ENCODE measurements at regions not wholly inside any gene's neighbourhood (a gene's known extent, or its start where the extent isn't known, plus 50 kb on each side); places are given as distances from the start of the nearest gene placed in this dataset.

GRCh38 chr11:116162886-116163230, 609.9 kb downstream of the BUD13 start:
- peaks cover 0 to 11% (median 6%) of the 10 kb centered on the region in 3 donors for H3K27me3 ChIP-seq (ENCODE audit: insufficient read depth in 3 of 3, low read length in 2 of 3)
- no peaks in the 10 kb centered on the region for H3K4me1 ChIP-seq
- H3K4me3 ChIP-seq = no peak overlapping the region
- ATAC-seq (no peak), DNase-seq (no peak)
- TF ChIP-seq CTCF (IDR thresholded peaks at IDR 0.05) = no peak
- no peak overlapping the region for H3K27ac ChIP-seq
- intact Hi-C loops (cut with DNase I) = no loop called here
- WGBS, 3 donors = 23 to 39% (median 31%) methylated on average over 11 of the region's 11 CpGs
- H3K9me3 ChIP-seq = no peaks in the 10 kb centered on the region
- H3K36me3 ChIP-seq (ENCODE audit: insufficient read depth in 1 of 2, low read depth in 1 of 2) = no peaks in the 10 kb centered on the region

GRCh38 chr11:116162086-116162885, 610.5 kb downstream of the BUD13 start:
- ATAC-seq = no peak
- no peak for TF ChIP-seq CTCF (IDR thresholded peaks at IDR 0.05)
- WGBS, 3 donors = 53 to 58% (median 53%) methylated on average over 20 of the region's 20 CpGs
- intact Hi-C loops (cut with DNase I) = no loop called here
- H3K36me3 ChIP-seq (ENCODE audit: insufficient read depth in 1 of 2, low read depth in 1 of 2) = no peaks in the 10 kb centered on the region
- peaks cover 0 to 11% (median 6%) of the 10 kb centered on the region in 3 donors for H3K27me3 ChIP-seq (ENCODE audit: insufficient read depth in 3 of 3, low read length in 2 of 3)
- H3K27ac ChIP-seq = no peak overlapping the region
- no peak for DNase-seq
- no peaks in the 10 kb centered on the region for H3K4me1 ChIP-seq
- no peak overlapping the region for H3K4me3 ChIP-seq
- no peaks in the 10 kb centered on the region for H3K9me3 ChIP-seq

- WGBS, 3 donors = 87 to 94% (median 88%) methylated on average over 2 of the region's 2 CpGs
Observed at GRCh38 chr11:116148645-116149044, 624.1 kb downstream of the BUD13 start.

GRCh38 chr11:116148056-116148455, 624.7 kb downstream of the BUD13 start:
- Histone ChIP-seq H3K4me3 (no peak overlapping the region), H3K27ac (no peak overlapping the region), H3K36me3 (ENCODE audit: insufficient read depth in 1 of 2, low read depth in 1 of 2) (no peaks in the 10 kb centered on the region), H3K27me3 (ENCODE audit: insufficient read depth in 3 of 3, low read length in 2 of 3) (peaks cover 0 to 2% (median 0%) of the 10 kb centered on the region in 3 donors), H3K9me3 (peaks cover 16% of the 10 kb centered on the region), H3K4me1 (no peaks in the 10 kb centered on the region)
- intact Hi-C loops (cut with DNase I) = no loop called here
- 45 to 47% (median 45%) methylated on average over 10 of the region's 10 CpGs for WGBS, 3 donors
- no peak for TF ChIP-seq CTCF (IDR thresholded peaks at IDR 0.05)
- DNase-seq = no peak
- no peak for ATAC-seq

More at GRCh38 chr11:116148645-116149044, 624.1 kb downstream of the BUD13 start:
- H3K27me3 ChIP-seq (ENCODE audit: insufficient read depth in 3 of 3, low read length in 2 of 3) = peaks cover 0 to 2% (median 0%) of the 10 kb centered on the region in 3 donors
- H3K36me3 ChIP-seq (ENCODE audit: insufficient read depth in 1 of 2, low read depth in 1 of 2) = no peaks in the 10 kb centered on the region
- H3K27ac ChIP-seq = no peak overlapping the region
- no peak for DNase-seq
- no peaks in the 10 kb centered on the region for H3K4me1 ChIP-seq
- H3K4me3 ChIP-seq = no peak overlapping the region
- intact Hi-C loops (cut with DNase I) = no loop called here
- no peak for TF ChIP-seq CTCF (IDR thresholded peaks at IDR 0.05)
- no peak for ATAC-seq
- peaks cover 16% of the 10 kb centered on the region for H3K9me3 ChIP-seq
